ENCODE measurements at regions not wholly inside any gene's neighbourhood (a gene's known extent, or its start where the extent isn't known, plus 50 kb on each side); places are given as distances from the start of the nearest gene placed in this dataset.

- no peaks in the 10 kb centered on the region for H3K36me3 ChIP-seq
- H3K4me3 ChIP-seq, result no peak overlapping the region
- H3K27me3 Mint-ChIP-seq (ENCODE audit: insufficient read depth, low read depth), result peaks cover under 1% of the 10 kb centered on the region
- no peaks in the 10 kb centered on the region for H4K20me1 ChIP-seq (ENCODE audit: low read depth)
- H3K27me3 ChIP-seq, result no peaks in the 10 kb centered on the region
- no peak overlapping the region for H2AFZ ChIP-seq (replicated peaks)
- H3K36me3 Mint-ChIP-seq, result no peaks in the 10 kb centered on the region
- H3F3A ChIP-seq (ENCODE audit: low read depth), result no peaks in the 10 kb centered on the region
- TF ChIP-seq CTCF (IDR thresholded peaks at IDR 0.05) (no peak), EZH2phosphoT487 (IDR thresholded peaks at IDR 0.05) (no peak), EZH2 (IDR thresholded peaks at IDR 0.05) (no peak)
- H3K4me1 Mint-ChIP-seq, result no peaks in the 10 kb centered on the region
- H3K4me1 ChIP-seq, result no peaks in the 10 kb centered on the region
- H3K27ac Mint-ChIP-seq, result no peak overlapping the region
- no peak for DNase-seq (ENCODE audit: low spot score)
- H3K9me3 ChIP-seq (ENCODE audit: low read depth), result no peaks in the 10 kb centered on the region
- H3K79me2 ChIP-seq (ENCODE audit: low read depth), result no peaks in the 10 kb centered on the region
- H3K27ac ChIP-seq, result no peak overlapping the region
- H3K9ac ChIP-seq, result no peak overlapping the region
- peaks cover 6% of the 10 kb centered on the region for H3K9me3 Mint-ChIP-seq
- H3K4me3 Mint-ChIP-seq, result no peak overlapping the region
- H3K4me2 ChIP-seq, result no peak overlapping the region
These were observed 89.0 kb upstream of the CD44 start for GRCh38 chr11:35049859-35050531.

- Mint-ChIP-seq H3K9me3 (peaks cover 6% of the 10 kb centered on the region), H3K27ac (no peak overlapping the region), H3K4me1 (no peaks in the 10 kb centered on the region), H3K36me3 (no peaks in the 10 kb centered on the region), H3K4me3 (no peak overlapping the region), H3K27me3 (ENCODE audit: insufficient read depth, low read depth) (no peaks in the 10 kb centered on the region)
- TF ChIP-seq EZH2 (IDR thresholded peaks at IDR 0.05) (no peak), EZH2phosphoT487 (IDR thresholded peaks at IDR 0.05) (no peak), CTCF (IDR thresholded peaks at IDR 0.05) (no peak)
- no peak for DNase-seq (ENCODE audit: low spot score)
- no peaks in the 10 kb centered on the region for H3K79me2 ChIP-seq (ENCODE audit: low read depth)
- no peaks in the 10 kb centered on the region for H3K4me1 ChIP-seq
- no peak overlapping the region for H3K9ac ChIP-seq
- no peak overlapping the region for H3K27ac ChIP-seq
- no peak overlapping the region for H2AFZ ChIP-seq (replicated peaks)
- H4K20me1 ChIP-seq (ENCODE audit: low read depth), result no peaks in the 10 kb centered on the region
- H3K9me3 ChIP-seq (ENCODE audit: low read depth), result no peaks in the 10 kb centered on the region
- H3K36me3 ChIP-seq, result no peaks in the 10 kb centered on the region
- no peak overlapping the region for H3K4me2 ChIP-seq
- H3K4me3 ChIP-seq, result no peak overlapping the region
- no peaks in the 10 kb centered on the region for H3K27me3 ChIP-seq
- H3F3A ChIP-seq (ENCODE audit: low read depth), result no peaks in the 10 kb centered on the region
These were observed 88.4 kb upstream of the CD44 start for GRCh38 chr11:35050541-35050995.

GRCh38 chr11:35056391-35057093 lies 82.4 kb upstream of the CD44 start:
- no peak overlapping the region for H3K4me3 Mint-ChIP-seq
- H3K79me2 ChIP-seq (ENCODE audit: low read depth), result no peaks in the 10 kb centered on the region
- H3K27me3 ChIP-seq, result no peaks in the 10 kb centered on the region
- no peaks in the 10 kb centered on the region for H3K36me3 ChIP-seq
- H4K20me1 ChIP-seq (ENCODE audit: low read depth), result no peaks in the 10 kb centered on the region
- TF ChIP-seq CTCF (IDR thresholded peaks at IDR 0.05) (no peak), EZH2 (IDR thresholded peaks at IDR 0.05) (no peak), EZH2phosphoT487 (IDR thresholded peaks at IDR 0.05) (no peak)
- H3K4me1 Mint-ChIP-seq, result no peaks in the 10 kb centered on the region
- no peaks in the 10 kb centered on the region for H3K36me3 Mint-ChIP-seq
- no peaks in the 10 kb centered on the region for H3F3A ChIP-seq (ENCODE audit: low read depth)
- H3K27ac ChIP-seq, result no peak overlapping the region
- no peaks in the 10 kb centered on the region for H3K9me3 Mint-ChIP-seq
- no peaks in the 10 kb centered on the region for H3K4me1 ChIP-seq
- no peak overlapping the region for H2AFZ ChIP-seq (replicated peaks)
- H3K9ac ChIP-seq, result no peak overlapping the region
- H3K9me3 ChIP-seq (ENCODE audit: low read depth), result no peaks in the 10 kb centered on the region
- H3K27ac Mint-ChIP-seq, result no peak overlapping the region
- no peaks in the 10 kb centered on the region for H3K27me3 Mint-ChIP-seq (ENCODE audit: insufficient read depth, low read depth)
- no peak overlapping the region for H3K4me3 ChIP-seq
- DNase-seq (ENCODE audit: low spot score), result no peak
- no peak overlapping the region for H3K4me2 ChIP-seq

Data from neural progenitor cell (in vitro differentiated cells).